ENCODE measurements at regions not wholly inside any gene's neighbourhood (a gene's known extent, or its start where the extent isn't known, plus 50 kb on each side); places are given as distances from the start of the nearest gene placed in this dataset.

GRCh38 chr12:131441060-131441396 lies 269.9 kb upstream of the SFSWAP start:
- Mint-ChIP-seq H3K4me1 (ENCODE audit: low read depth) (no peaks in the 10 kb centered on the region), H3K27ac (no peak overlapping the region), H3K4me3 (no peak overlapping the region), H3K36me3 (ENCODE audit: low read depth) (no peaks in the 10 kb centered on the region; the same call in 1 of the 2 replicates), H3K27me3 (ENCODE audit: insufficient read depth) (no peaks in the 10 kb centered on the region; the same call in none of the 2 replicates), H3K9me3 (peaks cover 33% of the 10 kb centered on the region)
- no peak for TF ChIP-seq CTCF (IDR thresholded peaks at IDR 0.05)
- DNase-seq: no peak

GRCh38 chr12:131441638-131442336 lies 269.1 kb upstream of the SFSWAP start:
- Mint-ChIP-seq H3K36me3 (ENCODE audit: low read depth) (no peaks in the 10 kb centered on the region; the same call in 1 of the 2 replicates), H3K4me3 (no peak overlapping the region), H3K9me3 (peaks cover 34% of the 10 kb centered on the region), H3K4me1 (ENCODE audit: low read depth) (no peaks in the 10 kb centered on the region), H3K27me3 (ENCODE audit: insufficient read depth) (no peaks in the 10 kb centered on the region; the same call in none of the 2 replicates), H3K27ac (no peak overlapping the region)
- TF ChIP-seq CTCF (IDR thresholded peaks at IDR 0.05): no peak
- no peak for DNase-seq

GRCh38 chr12:131442337-131442918 lies 268.5 kb upstream of the SFSWAP start:
- peaks cover 38% of the 10 kb centered on the region for H3K9me3 Mint-ChIP-seq
- no peak overlapping the region for H3K27ac Mint-ChIP-seq
- H3K36me3 Mint-ChIP-seq (ENCODE audit: low read depth): no peaks in the 10 kb centered on the region; the same call in 1 of the 2 replicates
- no peaks in the 10 kb centered on the region; the same call in none of the 2 replicates for H3K27me3 Mint-ChIP-seq (ENCODE audit: insufficient read depth)
- DNase-seq: no peak
- no peak for TF ChIP-seq CTCF (IDR thresholded peaks at IDR 0.05)
- no peaks in the 10 kb centered on the region for H3K4me1 Mint-ChIP-seq (ENCODE audit: low read depth)
- H3K4me3 Mint-ChIP-seq: no peak overlapping the region

- no peaks in the 10 kb centered on the region; the same call in 1 of the 2 replicates for H3K36me3 Mint-ChIP-seq (ENCODE audit: low read depth)
- no peak for DNase-seq
- TF ChIP-seq CTCF (IDR thresholded peaks at IDR 0.05): no peak
- H3K27ac Mint-ChIP-seq: no peak overlapping the region
- H3K27me3 Mint-ChIP-seq (ENCODE audit: insufficient read depth): no peaks in the 10 kb centered on the region; the same call in none of the 2 replicates
- H3K9me3 Mint-ChIP-seq: peaks cover 42% of the 10 kb centered on the region
- H3K4me3 Mint-ChIP-seq: no peak overlapping the region
- H3K4me1 Mint-ChIP-seq (ENCODE audit: low read depth): no peaks in the 10 kb centered on the region
Observed at GRCh38 chr12:131443019-131444000, 267.6 kb upstream of the SFSWAP start.
